Daoy (cell line): ENCODE measurements at regions not wholly inside any gene's neighbourhood (a gene's known extent, or its start where the extent isn't known, plus 50 kb on each side); places are given as distances from the start of the nearest gene placed in this dataset.

Experiments
- DNase-seq: peaks from one replicate; pipeline ENCODE4 v3.0.0-alpha.2; 2015; ENCODE audit warnings: low read depth

- no peak for DNase-seq
These were observed 83.3 kb upstream of the PRDM11 start for GRCh38 chr11:45062974-45063635.

DNA sequence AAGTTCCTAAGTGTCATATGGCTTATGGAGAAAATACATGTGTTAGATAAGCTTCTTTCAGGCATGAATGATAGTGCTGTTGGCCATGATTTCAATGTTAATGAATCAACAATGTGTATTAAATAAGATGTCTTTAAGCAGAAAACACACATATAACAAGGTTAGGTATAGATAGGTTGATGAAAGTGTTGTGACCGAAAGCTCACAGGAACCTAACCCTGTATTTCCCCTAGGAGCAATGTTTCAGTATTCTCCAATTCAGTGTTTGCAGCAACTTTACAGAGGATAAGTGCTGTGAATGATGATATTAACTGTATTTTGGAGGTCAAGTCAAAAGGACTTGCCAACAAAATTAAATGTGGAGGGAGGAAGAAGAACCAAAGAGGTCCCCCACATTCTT is 82.8 kb upstream of the PRDM11 start:
- DNase-seq: no peak

DNA sequence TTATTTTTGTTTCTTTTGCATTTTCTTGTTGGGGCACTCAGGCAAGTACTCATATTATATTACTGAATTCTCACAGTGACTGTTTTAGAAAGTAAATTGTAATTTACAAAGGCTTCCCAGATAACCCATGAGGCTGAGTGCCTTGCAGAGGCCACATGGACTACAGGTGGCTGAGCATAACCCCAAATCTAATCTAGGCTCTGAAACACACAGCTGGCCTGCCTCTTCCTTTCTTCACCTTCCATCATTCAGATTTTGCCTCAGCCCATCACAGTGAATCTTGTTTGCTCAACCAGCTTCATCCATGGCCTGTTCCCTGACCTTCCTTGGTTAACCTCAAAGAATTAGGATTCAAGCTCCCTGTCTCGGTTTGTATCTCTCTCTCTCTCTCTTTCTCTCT is 78.5 kb upstream of the PRDM11 start:
- DNase-seq: no peak

DNA sequence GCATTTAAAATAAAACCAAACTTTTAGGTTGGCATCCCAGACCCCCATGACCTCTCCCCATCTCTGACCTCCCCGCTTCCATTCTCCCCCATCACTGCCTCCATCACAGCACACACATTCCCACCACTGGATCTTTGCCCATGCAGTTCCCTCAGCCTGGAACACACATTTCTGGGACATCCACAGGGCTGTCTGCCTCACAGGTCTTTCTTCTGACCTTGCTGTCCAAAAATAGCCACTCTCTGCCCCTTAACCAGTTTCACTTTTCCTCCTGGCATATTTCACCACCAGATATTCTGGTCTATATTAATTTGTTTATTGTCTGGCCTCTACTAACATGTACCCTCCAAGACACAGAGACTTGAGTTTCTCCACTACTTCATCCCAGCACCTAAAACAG is 75.2 kb upstream of the PRDM11 start:
- no peak for DNase-seq

DNA sequence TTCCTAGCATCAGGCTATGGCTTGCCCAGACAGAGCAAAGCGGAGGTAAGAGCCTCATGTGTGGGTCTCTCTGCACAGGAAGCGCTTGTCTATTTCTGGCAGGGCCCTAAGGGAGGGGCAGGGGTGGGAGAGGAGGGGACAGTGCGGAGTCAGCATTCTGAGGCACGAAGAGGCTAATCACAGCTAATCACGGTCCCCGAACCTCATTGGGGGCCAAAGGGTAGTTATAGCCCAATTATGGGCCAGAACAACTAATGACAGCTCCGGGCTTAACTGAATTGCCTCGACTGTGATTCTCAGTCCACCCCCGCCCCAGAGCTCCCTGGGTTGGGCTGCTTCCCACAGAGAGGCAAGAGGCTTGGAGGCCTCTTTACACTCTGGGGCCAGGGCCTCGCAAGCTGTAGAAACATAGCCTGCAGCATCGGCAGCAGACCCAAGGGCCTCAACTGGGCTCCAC is 72.7 kb upstream of the PRDM11 start:
- DNase-seq: no peak

GRCh38 chr11:45075519-45075918 is 70.9 kb upstream of the PRDM11 start:
- DNase-seq: no peak

- DNase-seq: no peak
These were observed 70.5 kb upstream of the PRDM11 start for GRCh38 chr11:45075952-45076351.

GRCh38 chr11:45076761-45077160 is 69.7 kb upstream of the PRDM11 start:
- no peak for DNase-seq

GRCh38 chr11:45078236-45079074 is 68.0 kb upstream of the PRDM11 start:
- DNase-seq: no peak

GRCh38 chr11:45079075-45079444 is 67.4 kb upstream of the PRDM11 start:
- no peak for DNase-seq

- no peak for DNase-seq
These were observed 66.9 kb upstream of the PRDM11 start for GRCh38 chr11:45079567-45079942.

- DNase-seq: peak; percentile 20
These were observed 66.3 kb upstream of the PRDM11 start for GRCh38 chr11:45079943-45080719.

GRCh38 chr11:45082744-45083543 is 63.5 kb upstream of the PRDM11 start:
- no peak for DNase-seq

DNA sequence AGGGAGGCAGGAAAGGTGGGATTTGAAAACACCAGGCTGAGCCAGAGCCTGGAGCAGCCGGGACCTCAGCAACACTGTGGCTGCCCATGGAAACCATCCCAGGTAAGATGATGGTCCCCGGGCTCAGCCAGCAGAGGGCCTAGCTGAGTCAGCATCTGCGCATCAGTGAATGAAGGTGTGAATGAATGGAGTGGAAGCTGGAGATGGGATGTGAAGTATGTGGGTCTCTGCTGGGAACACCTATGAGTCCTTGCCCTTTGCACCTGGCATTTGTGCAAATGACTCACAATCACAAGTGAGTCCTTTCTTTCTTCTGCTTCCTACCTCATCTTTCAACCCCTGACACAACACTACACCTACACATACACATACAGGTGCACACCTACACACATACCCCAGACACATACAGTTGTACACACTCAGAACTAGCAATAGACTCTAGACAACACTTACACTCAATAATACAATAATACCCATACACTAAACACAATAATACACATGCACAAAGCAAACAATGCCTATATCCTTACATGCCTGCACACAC is 62.8 kb upstream of the PRDM11 start:
- DNase-seq: no peak

- no peak for DNase-seq
These were observed 60.6 kb upstream of the PRDM11 start for GRCh38 chr11:45085646-45086501.

DNA sequence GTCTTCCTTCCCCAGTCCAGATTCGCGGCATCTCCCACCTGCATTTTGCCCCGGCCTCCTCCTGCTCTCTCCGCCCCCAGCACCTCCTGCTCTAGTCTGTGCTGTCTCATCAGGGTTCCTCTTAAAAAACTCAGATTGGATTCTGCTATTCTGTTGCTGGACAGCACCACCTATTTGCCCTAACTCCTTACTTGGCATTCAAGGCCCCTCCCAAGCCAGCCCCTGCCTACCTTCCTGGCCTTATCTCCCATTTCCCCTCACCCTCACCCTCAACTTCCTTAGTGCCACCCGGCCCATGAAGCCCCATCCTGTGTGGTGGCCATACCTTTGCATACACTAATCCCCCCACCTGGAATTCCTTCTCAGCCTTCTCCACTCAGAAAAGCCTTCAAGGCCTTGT is 59.9 kb upstream of the PRDM11 start:
- no peak for DNase-seq

DNA sequence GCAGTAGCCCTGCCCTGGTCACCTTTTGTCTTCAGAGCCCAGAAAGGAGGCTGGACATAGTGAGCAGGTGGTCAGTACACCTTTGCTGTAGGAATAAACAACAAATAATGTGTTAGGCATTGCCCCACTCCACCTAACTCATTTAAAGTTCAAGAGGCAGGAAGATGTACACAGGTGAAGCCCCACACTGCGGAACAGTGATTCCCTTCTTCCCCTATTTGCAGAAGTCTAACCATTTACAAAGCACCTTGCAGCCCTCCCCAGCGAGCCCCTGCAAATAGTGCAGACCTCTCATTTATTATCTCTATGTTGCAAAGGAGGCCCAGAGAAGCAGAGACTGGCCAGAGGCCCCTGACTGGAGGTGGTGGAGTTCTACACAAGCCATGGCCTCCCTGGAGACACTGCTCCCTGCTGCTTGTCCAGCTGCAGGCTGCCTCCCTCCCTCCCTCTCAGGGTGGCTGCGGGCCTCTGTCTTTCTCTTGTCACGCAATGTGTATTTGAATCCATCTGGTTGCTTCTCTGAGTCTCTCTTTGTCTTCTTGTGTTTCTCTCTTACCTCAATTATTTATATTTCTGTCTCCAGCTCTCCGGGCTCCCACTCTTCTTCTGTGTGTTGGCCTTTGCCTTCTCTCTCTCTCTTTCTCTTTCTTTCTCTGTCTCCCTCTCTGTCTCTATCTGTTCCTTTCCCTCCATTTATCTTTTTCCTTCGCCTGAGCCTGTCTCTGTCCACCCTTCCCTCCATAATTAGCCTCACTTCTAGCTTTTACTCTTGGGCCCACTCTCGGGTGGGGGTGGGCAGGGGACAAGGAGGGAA is 59.1 kb upstream of the PRDM11 start:
- DNase-seq: no peak

DNA sequence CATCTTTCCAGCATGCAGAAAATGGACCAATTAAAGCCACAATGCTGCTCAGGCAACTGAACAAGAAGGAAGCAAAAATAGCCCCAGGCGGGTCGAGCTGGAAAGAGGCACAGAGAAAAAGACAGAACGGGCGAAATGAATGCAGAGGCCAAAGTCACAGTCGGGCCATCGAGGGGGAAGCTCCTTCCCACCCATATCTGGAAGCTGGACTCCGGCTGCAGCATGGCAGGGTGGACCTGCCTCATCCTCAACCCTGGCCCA is 58.6 kb upstream of the PRDM11 start:
- DNase-seq: no peak

- DNase-seq: peak; percentile 62
These were observed 57.2 kb upstream of the PRDM11 start for GRCh38 chr11:45089251-45089650.
